NCI-H2227 (cell line): ENCODE measurements at regions not wholly inside any gene's neighbourhood (a gene's known extent, or its start where the extent isn't known, plus 50 kb on each side); places are given as distances from the start of the nearest gene placed in this dataset.
"Not testable (repeated sequence)": the region's sequence is repeated elsewhere in the genome, so short reads cannot be mapped to it uniquely, and the experiment has no call there.

Experiments used
- DNase-seq: peaks from one replicate; lab custom pipeline; 2025; ENCODE audit not compliant: unreplicated experiment; lab: John Stamatoyannopoulos, UW

- DNase-seq = no peak
These were observed 54.4 kb upstream of the BMP4 start for GRCh38 chr14:54010981-54011380.

GRCh38 chr14:54023027-54023426 is 66.4 kb upstream of the BMP4 start:
- no peak for DNase-seq

GRCh38 chr14:54025661-54026060 is 69.0 kb upstream of the BMP4 start:
- no peak for DNase-seq

- DNase-seq = no peak
These were observed 70.0 kb upstream of the BMP4 start for GRCh38 chr14:54026671-54027070.

GRCh38 chr14:54030996-54031395 is 74.4 kb upstream of the BMP4 start:
- DNase-seq = not testable (repeated sequence)

GRCh38 chr14:54033285-54033684 is 76.7 kb upstream of the BMP4 start:
- DNase-seq = not testable (repeated sequence)

GRCh38 chr14:54038724-54039123 is 82.1 kb upstream of the BMP4 start:
- DNase-seq = no peak

- no peak for DNase-seq
These were observed 82.7 kb upstream of the BMP4 start for GRCh38 chr14:54039311-54039710.

- DNase-seq = no peak
These were observed 84.2 kb upstream of the BMP4 start for GRCh38 chr14:54040846-54041245.

GRCh38 chr14:54046250-54046649 is 89.6 kb upstream of the BMP4 start:
- DNase-seq = no peak

- no peak for DNase-seq
These were observed 91.2 kb upstream of the BMP4 start for GRCh38 chr14:54047645-54048308.

GRCh38 chr14:54048311-54048710 is 91.7 kb upstream of the BMP4 start:
- DNase-seq = no peak

GRCh38 chr14:54048736-54049135 is 92.1 kb upstream of the BMP4 start:
- no peak for DNase-seq

GRCh38 chr14:54050759-54051158 is 94.1 kb upstream of the BMP4 start:
- no peak for DNase-seq

- DNase-seq = no peak
These were observed 96.2 kb upstream of the BMP4 start for GRCh38 chr14:54052696-54053385.

- no peak for DNase-seq
These were observed 96.7 kb upstream of the BMP4 start for GRCh38 chr14:54053386-54053745.

GRCh38 chr14:54058505-54058904 is 101.9 kb upstream of the BMP4 start:
- DNase-seq = no peak

GRCh38 chr14:54083549-54084239 is 127.1 kb upstream of the BMP4 start:
- DNase-seq = no peak

GRCh38 chr14:54085232-54085761 is 128.7 kb upstream of the BMP4 start:
- no peak for DNase-seq

- no peak for DNase-seq
These were observed 129.2 kb upstream of the BMP4 start for GRCh38 chr14:54085841-54086240.

- DNase-seq = no peak
These were observed 130.1 kb upstream of the BMP4 start for GRCh38 chr14:54086767-54087166.

- DNase-seq = no peak
These were observed 130.8 kb upstream of the BMP4 start for GRCh38 chr14:54087376-54087775.
